CD4-positive, alpha-beta T cell treated with Interleukin-17A for 4 hours (primary cell): ENCODE measurements at regions not wholly inside any gene's neighbourhood (a gene's known extent, or its start where the extent isn't known, plus 50 kb on each side); places are given as distances from the start of the nearest gene placed in this dataset.
"Not testable (repeated sequence)": the region's sequence is repeated elsewhere in the genome, so short reads cannot be mapped to it uniquely, and the experiment has no call there.

Experiments used
- DNase-seq: peaks from one replicate; pipeline ENCODE4 v3.0.0-alpha.2; 2020; ENCODE audit warnings: mixed read lengths

- no peak for DNase-seq
These were observed 1354.6 kb downstream of the HACE1 start for GRCh38 chr6:103505155-103505518.

DNA sequence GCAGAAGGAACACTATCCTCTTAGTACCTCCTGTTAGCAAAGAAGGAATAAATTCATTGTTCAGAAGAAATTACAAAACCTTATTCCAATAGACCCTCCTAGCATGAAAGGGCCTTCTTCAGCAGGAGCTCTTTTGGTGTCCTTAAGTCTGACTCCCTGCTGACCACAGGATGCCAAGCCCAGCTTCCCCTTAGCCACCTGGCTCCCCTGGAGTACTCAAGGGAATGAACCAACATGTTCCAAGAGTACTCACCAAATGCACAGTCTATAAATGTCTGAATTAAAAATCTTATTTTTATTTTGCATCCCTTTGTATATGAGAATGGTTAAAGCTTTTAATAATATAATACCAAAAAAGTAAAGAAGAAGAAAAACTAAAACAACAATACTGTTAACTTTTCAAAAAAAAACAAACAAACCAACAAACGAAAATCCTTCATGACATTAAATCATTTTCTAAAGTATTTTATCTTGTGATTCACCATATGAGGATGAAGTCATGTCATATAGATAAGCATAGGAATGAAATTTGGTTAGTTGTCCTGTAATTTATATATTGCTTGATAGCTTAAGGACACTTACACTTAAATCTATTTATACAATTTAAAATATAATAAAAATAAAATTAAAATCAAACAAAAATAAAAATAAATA lies 1355.1 kb downstream of the HACE1 start:
- DNase-seq = no peak

- DNase-seq = not testable (repeated sequence)
These were observed 1363.1 kb downstream of the HACE1 start for GRCh38 chr6:103496588-103496987.

GRCh38 chr6:103456652-103457051 lies 1403.1 kb downstream of the HACE1 start:
- no peak for DNase-seq

DNA sequence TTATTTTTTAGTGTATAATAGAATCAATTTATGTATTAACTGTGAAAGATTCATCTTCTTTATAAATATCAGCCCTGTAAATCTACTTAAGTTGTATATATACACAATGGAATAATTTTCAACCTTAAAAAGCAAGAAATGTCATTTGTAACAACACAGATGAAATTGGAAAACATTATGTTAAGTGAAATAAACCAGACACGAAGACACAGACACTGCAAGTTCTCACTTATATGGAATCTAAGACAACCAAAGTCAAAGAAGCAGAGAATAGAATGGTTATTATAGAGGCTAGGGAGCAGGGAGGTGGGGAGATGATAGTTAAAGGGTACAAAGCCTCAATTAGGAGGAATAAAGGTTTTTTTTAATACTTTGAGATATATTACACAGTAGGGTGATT lies 1404.4 kb downstream of the HACE1 start:
- no peak for DNase-seq

DNA sequence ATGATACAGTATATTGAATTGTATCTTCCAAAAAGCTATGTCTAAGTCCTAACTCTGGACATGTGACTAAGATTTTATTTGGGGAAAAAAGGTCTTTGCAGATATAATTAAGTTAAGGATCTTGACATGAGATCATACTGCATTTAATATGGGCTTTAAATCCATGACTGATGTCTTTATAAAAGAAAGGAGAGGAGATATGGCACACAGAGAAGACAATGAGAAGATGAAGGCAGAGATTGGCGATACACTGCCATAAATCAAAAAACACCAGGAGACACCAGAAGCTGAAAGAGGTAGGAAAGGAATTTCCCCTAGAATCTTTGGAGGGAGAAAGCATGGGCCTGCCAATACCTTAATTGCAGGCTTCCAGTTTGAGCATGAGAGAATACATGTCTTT lies 1450.2 kb downstream of the HACE1 start:
- no peak for DNase-seq

DNA sequence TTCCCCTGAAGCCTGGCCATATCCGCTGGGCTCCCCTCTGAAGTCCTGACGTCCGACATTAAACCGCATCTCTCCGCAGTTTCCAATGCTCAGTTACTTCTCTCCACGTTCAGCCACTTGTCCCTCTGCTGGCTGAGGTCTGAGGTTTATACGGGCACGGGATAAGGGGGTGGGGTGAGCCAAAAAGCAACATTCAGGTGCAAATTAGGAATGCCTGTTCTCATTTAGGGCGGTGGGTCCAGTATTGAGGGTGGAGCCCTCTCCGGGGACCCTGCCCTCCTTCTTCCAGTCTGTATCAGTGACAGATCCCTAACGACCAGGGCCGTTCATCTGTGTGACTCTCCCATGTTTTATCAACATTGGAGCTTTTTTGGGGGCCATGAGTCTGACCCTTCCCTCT lies 1454.4 kb downstream of the HACE1 start:
- no peak for DNase-seq

GRCh38 chr6:103404799-103405198 lies 1454.9 kb downstream of the HACE1 start:
- DNase-seq = no peak

DNA sequence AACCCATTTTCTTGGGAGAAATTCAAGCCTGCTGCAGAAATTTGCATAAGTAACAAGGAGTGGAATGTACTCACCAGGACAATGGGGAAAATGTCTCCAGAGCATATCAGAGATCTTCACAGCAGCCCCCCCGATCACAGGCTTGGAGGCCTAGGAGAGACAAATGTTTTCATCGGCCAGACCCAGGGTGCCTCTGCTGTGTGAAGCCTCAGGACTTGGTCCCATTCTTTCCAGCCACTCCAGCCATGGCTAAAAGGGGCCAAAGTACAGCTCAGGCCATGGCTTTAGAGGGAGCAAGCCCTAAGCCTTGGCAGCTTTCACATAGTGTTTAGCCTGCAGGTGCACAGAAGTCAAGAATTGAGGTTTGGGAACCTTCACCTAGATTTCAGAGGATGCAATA lies 1463.0 kb downstream of the HACE1 start:
- no peak for DNase-seq

GRCh38 chr6:103379272-103379671 lies 1480.4 kb downstream of the HACE1 start:
- no peak for DNase-seq

GRCh38 chr6:103367212-103367611 lies 1492.5 kb downstream of the HACE1 start:
- no peak for DNase-seq

DNA sequence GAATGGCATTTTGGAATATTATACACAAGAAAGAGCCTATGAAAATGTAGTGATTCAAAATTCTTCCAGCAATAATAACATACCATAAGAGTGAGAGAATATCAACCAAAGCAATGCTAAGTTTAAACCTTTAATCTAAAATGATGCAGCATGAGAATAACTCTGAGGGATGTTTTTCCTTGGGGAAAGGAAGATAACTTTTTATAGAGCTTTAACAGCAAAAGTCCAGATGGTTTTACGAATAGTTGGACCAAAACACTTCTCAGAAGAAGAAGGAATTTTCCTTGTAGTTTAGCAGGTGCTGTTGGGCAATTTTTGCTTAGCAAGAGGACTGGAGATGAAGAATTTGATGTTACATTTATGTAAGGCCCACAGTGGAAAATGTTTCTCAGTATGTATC lies 1503.2 kb downstream of the HACE1 start:
- DNase-seq = no peak

DNA sequence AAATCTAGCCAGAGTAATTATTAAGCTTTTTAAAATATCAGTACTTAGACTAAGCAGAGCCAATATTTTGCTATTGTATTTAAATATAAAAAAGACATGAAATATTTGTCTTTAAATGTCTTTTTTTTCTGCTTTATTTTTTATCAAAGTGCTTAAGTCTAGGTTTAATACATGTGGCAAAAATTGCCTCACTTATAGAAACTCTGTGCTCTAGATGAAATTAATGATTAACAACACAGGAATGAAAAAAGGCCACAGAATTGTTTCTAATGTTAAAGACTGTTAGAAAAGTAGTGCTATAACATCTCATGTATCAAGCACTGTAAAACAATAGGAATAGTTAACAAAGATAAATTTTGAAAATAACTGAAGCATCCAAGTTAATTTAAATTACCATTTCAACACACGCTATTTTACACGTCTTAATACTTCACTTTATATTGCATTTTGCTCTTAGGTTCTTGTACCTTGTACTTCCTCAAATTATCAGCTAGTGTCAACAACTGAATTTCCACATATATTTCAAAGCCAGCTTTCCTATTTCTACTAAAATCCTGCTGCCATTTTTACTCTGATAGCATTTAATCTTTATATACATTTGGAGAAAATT lies 1515.1 kb downstream of the HACE1 start:
- no peak for DNase-seq

DNA sequence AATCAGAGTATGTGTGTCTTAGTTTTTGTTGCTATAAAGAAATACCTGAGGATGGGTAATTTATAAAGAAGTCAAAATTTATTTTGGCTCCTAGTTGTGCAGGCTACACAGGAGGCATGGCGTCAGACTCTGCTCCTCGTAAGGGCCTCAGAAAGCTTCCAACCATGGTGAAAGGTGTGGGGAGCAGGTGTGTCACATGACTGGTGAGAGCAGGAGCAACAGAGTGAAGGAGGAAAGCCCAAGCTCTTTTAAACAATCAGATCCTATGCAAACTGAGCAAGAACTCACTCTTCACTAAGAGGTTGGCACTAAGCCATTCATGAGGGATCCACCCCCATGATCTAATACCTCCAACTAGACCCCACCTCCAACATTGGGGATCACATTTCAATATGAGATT lies 1524.3 kb downstream of the HACE1 start:
- no peak for DNase-seq

DNA sequence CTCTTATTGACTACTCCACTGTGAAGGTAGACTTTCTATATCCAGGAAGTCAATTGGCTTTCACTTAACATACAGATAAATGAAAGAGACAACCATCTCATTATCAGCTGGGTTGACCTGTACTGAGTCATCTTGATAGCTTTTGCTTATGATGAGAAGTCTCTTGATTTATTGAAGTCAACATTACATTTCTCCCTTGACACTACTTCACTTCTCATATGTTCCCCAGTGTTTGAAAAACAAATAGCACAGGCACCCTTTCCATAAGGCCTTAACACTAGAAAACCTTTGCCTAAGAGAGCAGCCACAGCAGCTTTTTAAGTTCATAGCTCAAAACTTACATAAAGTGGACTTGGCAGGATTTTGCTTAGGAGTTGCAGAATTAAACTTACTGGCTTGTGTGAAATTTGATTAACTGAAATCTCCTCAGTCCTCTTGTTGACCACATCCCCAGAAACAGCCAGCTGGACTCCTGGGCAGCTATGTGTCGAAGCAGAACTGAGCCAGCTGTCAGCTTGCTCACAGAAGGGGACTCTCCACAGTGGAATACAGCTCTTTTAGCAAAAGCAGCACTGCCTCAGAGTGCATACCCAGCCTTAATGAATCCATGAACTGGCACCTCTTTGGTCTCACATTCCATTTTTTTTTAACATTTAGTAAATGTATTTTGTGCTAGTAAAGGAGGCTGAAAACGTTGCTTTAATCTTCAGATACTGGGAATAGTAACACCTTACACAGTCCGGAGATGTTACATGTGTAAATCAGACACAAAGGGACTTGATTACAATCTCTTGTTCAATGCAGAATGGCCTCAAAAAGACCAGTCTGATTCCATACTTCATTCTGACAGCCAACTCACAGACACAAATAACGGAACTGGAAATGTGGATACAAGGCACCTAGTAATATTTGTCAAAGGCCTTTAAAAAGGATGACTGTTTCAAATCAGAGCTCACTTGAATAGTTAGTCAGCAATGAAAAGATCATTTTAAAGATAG lies 1532.7 kb downstream of the HACE1 start:
- no peak for DNase-seq

DNA sequence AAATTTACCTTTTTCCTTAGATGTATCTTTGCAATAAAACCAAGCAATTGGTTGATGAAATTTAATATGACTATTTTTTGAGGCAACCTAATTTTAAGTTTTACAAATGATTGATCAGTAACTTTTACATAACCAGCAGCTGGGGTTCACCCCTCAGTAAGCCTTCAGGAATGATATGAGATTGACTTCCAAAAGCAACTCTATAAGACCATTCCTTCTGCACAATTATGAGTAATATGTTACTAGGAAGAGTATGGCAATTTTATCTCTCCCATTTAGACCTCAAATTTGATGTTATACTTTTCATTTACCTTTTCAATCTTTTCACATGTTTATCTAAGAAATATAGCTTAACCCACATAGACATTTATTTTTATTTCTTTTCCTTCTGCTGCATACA lies 1546.3 kb downstream of the HACE1 start:
- no peak for DNase-seq

- not testable (repeated sequence) for DNase-seq
These were observed 1565.3 kb downstream of the HACE1 start for GRCh38 chr6:103294376-103294775.

DNA sequence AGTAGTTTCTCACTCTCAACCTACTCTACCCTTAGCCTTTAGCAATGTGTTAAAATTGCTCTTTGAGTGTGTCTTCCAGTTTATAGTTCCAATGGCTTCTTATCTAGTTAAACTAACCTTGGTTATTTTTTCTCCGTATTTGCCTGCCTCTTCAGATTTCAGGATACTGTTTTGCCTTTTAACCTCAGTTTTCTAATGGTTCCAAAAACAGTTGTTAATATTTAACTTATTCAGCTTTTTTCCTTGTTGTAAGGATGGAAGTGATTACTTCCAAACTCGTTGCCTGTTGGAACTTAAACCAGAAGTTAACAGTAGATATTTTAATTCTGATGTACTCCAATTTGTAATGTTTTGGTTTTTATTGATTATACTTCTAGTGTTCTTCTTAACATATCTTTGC lies 1574.9 kb downstream of the HACE1 start:
- no peak for DNase-seq

DNA sequence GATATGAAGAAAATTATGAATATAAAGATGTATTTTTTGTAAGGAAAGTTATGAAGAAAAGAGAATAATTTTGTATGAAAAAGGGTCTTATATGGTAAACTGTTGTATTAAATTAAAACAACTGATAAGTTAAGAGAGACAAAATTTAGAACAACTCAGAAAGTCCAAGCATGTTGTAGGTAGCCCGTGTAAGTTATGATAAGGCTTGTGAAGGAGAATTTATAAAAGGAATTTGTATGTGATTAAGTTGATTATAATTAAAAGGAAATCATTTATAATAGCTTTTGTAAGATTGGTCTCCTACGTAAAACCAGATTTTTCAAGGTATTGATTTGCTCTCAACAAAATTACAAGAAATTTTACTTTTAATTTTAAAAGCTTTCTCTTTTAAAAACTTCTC lies 1579.3 kb downstream of the HACE1 start:
- no peak for DNase-seq

- no peak for DNase-seq
These were observed 1581.8 kb downstream of the HACE1 start for GRCh38 chr6:103277936-103278335.

DNA sequence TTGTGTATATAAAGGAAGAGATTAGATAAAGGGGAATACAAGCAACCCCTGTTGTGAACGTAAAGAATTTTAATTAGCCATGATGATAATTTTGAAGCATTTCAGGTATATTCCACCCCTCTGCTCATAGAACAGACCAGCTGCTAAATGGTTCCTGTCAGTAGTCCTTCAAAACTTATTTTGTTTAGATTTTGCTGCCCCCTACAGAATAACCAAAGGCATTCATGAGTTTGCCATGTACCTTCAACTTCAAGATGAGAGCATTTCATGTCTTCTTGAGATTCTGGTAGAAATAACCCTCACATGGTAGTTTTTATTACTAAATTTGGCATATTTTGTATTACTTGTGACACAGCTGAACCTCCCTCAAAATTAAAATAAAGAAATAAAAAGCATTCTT lies 1586.7 kb downstream of the HACE1 start:
- no peak for DNase-seq

DNA sequence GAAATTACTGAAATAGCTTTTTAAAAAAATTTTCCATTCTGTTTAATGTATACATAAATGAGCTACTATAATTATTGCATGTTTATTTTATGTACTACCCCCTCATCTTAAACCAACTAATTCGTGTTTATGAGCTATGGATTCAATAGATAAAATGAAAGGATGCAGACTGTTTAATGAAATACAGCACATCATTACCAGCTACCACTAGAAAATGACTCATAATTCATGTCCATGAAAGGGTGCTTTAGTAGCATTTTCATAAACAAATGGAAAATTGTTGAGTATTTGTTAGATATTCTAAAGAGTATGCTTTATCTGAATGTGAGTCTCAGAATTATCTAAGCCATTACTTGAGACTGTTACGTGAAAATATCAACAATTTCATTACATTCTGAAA lies 1590.1 kb downstream of the HACE1 start:
- DNase-seq = no peak

DNA sequence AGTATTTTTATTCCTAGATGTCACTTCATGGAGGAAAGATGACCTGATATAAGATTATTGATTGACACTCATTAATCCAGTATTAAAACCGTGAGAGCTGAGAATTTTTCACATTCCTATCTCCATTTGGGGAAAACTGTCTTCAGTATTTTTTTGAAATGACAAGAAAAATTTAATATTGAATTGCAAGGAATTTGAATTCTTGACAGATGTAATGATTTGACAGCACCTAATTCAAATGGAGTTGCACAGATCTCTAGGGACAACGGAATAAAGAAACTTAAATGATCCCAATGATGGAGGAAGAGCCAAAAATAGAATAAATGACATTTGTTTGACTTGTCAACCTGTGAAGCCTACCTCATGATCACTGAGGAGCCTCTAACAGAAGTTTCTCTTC lies 1591.4 kb downstream of the HACE1 start:
- no peak for DNase-seq

DNA sequence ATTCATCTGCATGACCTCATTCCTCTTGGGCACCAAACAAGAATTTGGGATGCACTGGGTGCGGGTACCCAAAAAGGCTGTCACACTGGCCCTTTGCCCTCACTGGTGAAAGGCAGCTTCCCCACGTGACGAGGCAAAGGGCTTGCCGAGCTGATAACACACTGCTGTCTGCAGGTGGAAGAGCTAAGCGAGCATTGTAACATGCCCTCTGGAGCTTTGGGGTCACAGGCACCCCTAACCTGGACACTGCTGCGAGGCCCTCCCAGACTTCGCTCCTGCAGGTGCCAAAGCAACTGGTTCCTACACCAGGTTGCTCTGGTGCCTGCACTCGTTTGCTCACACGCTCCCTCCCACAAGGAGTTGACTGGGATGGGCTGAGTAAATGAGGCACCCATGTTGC lies 1595.7 kb downstream of the HACE1 start:
- DNase-seq = no peak
